HepG2 (cell line): ENCODE measurements at regions not wholly inside any gene's neighbourhood (a gene's known extent, or its start where the extent isn't known, plus 50 kb on each side); places are given as distances from the start of the nearest gene placed in this dataset.

Experiments
- ATAC-seq: fragments of 200-7000 bp; cut with Tn5 transposase; 3 replicates; pipeline ENCODE4 v1.9.1; 2020; ENCODE audit warnings: mild to moderate bottlenecking, moderate library complexity
- BruUV-seq: library from RNA; stranded (reverse); fragments of 400-500 nt; replicated peaks from 2 replicates; lab custom pipeline; 2021; lab: Mats Ljungman, UMichigan
- CTCF ChIA-PET: fragments of 300-600 bp; formaldehyde crosslinking; extraction: SDS; loops from one replicate; lab custom pipeline; 2021; ENCODE audit warnings: low total read pairs, inconsistent platforms, low intra/inter-chr PET ratio; lab: Yijun Ruan, JAX
- POLR2A ChIA-PET: fragments of 350-600 bp; sonication (Branson Sonifier 250); formaldehyde crosslinking; loops from one replicate; lab custom pipeline; 2020; ENCODE audit warnings: antibody characterized with exemption, inconsistent platforms; lab: Yijun Ruan, JAX
- DNase-seq: peaks from one replicate; pipeline ENCODE4 v3.0.0-alpha.2; 2015; ENCODE audit warnings: low spot score
- FAIRE-seq: peaks from 3 replicates; lab custom pipeline; 2011; peaks lifted over from hg19 to GRCh38; lab: Jason Lieb, UNC
- H2AFZ ChIP-seq: one replicate; pipeline ENCODE4 v1.6.1; 2011; ENCODE audit warnings: low read length, inconsistent platforms
- H3K27ac ChIP-seq: fragments of 300-600 bp; 3 replicates; pipeline ENCODE4 v1.8.0; 2011; ENCODE audit warnings: mixed run types, mild to moderate bottlenecking, mixed read lengths, low read length, inconsistent platforms; ENCODE audit not compliant: insufficient read depth; ENCODE audit errors: extremely low read length
- H3K27me3 ChIP-seq, 2 experiments: fragments of 200-600 bp in 1 of 2; 2 replicates in 1 of 2; 3 replicates in 1 of 2; pipeline versions ENCODE4 v1.6.0 to v1.8.0; 2011; ENCODE audit warnings: low read length in 2 of 2, mild to moderate bottlenecking in 2 of 2, moderate library complexity in 2 of 2, inconsistent platforms in 1 of 2; ENCODE audit not compliant: insufficient read depth in 2 of 2, control insufficient read depth in 1 of 2
- H3K36me3 ChIP-seq, 2 experiments: fragments of 200-600 bp in 1 of 2; replicated peaks in 1 of 2; 2 replicates in 1 of 2; 3 replicates in 1 of 2; pipeline versions ENCODE4 v1.5.1 to v1.8.0; 2011; ENCODE audit warnings: low read length in 2 of 2, inconsistent platforms in 1 of 2; ENCODE audit not compliant: insufficient read depth in 2 of 2, control insufficient read depth in 1 of 2
- H3K4me1 ChIP-seq: 2 replicates; pipeline ENCODE4 v1.5.1; 2012; ENCODE audit warnings: low read length, inconsistent platforms; ENCODE audit not compliant: insufficient read depth
- H3K4me2 ChIP-seq: 2 replicates; pipeline ENCODE4 v1.6.0; 2011; ENCODE audit warnings: low read depth, low read length, inconsistent platforms
- H3K4me3 ChIP-seq, 3 experiments: fragments of 200-600 bp in 1 of 3; sonication (generic), shearing (Covaris generic) in 1 of 3; replicated peaks in 1 of 3; 2 replicates each; pipeline ENCODE4 v1.5.1; 2011 to 2016; ENCODE audit warnings: low read length in 3 of 3, inconsistent platforms in 2 of 3, low read depth in 2 of 3, mild to moderate bottlenecking in 2 of 3, control low read depth in 1 of 3, mixed read lengths in 1 of 3; ENCODE audit not compliant: insufficient read depth in 1 of 3
- H3K79me2 ChIP-seq: one replicate; pipeline ENCODE4 v1.6.1; 2011; ENCODE audit warnings: low read length, inconsistent platforms; ENCODE audit not compliant: insufficient read depth
- H3K9ac ChIP-seq: 2 replicates; pipeline ENCODE4 v1.6.0; 2011; ENCODE audit warnings: mild to moderate bottlenecking, low read depth, low read length, inconsistent platforms; ENCODE audit not compliant: insufficient read depth
- H3K9me3 ChIP-seq: 2 replicates; pipeline ENCODE4 v1.5.1; 2012; ENCODE audit warnings: mild to moderate bottlenecking, low read length
- H4K20me1 ChIP-seq: 2 replicates; pipeline ENCODE4 v1.6.0; 2011; ENCODE audit warnings: inconsistent platforms, mild to moderate bottlenecking, low read length, moderate library complexity; ENCODE audit not compliant: insufficient read depth
- AHR ChIP-seq: IDR thresholded peaks from 2 replicates; pipeline ENCODE4 v1.6.1; 2018; ENCODE audit warnings: missing genetic modification reagents, missing compliant biosample characterization
- ARNTL ChIP-seq: sonication (generic); formaldehyde crosslinking; IDR thresholded peaks from 2 replicates; pipeline ENCODE4 v1.4.0; 2020; ENCODE audit warnings: mild to moderate bottlenecking, missing genetic modification reagents
- NR2C2 ChIP-seq: sonication (generic); formaldehyde crosslinking; IDR thresholded peaks from 2 replicates; pipeline ENCODE4 v1.4.0; 2020; ENCODE audit warnings: missing genetic modification reagents, mild to moderate bottlenecking, moderate library complexity, borderline replicate concordance
- RFX1 ChIP-seq: fragments of 450-650 bp; IDR thresholded peaks from 2 replicates; pipeline ENCODE4 v1.6.1; 2017
- SMARCE1 ChIP-seq: fragments of 450-650 bp; IDR thresholded peaks from 2 replicates; pipeline ENCODE4 v1.6.1; 2017; ENCODE audit warnings: borderline replicate concordance
- SRSF4 ChIP-seq: fragments of 200-400 bp; formaldehyde crosslinking; IDR thresholded peaks from one replicate; pipeline ENCODE4 v1.6.1; 2018; ENCODE audit warnings: mild to moderate bottlenecking, low read depth, low read length, moderate library complexity; ENCODE audit not compliant: poor library complexity, severe bottlenecking
- WIZ ChIP-seq: sonication (generic); formaldehyde crosslinking; IDR thresholded peaks from 2 replicates; pipeline ENCODE4 v1.5.1; 2020; ENCODE audit warnings: mild to moderate bottlenecking, missing genetic modification reagents
- ZNF335 ChIP-seq: sonication (generic); formaldehyde crosslinking; IDR thresholded peaks from 2 replicates; pipeline ENCODE4 v1.4.0; 2020; ENCODE audit warnings: missing genetic modification reagents
- ZNF556 ChIP-seq: sonication (generic); formaldehyde crosslinking; IDR thresholded peaks from 2 replicates; pipeline ENCODE4 v1.4.0; 2020; ENCODE audit warnings: mild to moderate bottlenecking, missing genetic modification reagents, borderline replicate concordance
- ZNF577 ChIP-seq: sonication (generic); formaldehyde crosslinking; IDR thresholded peaks from 2 replicates; pipeline ENCODE4 v1.4.0; 2020; ENCODE audit warnings: mild to moderate bottlenecking, low read depth, missing genetic modification reagents, borderline replicate concordance
- ZNF746 ChIP-seq: sonication (generic); formaldehyde crosslinking; IDR thresholded peaks from 2 replicates; pipeline ENCODE4 v1.8.0; 2022; ENCODE audit warnings: mild to moderate bottlenecking, missing genetic modification reagents
- WGBS: methylation state at CpG from one replicate; pipeline ENCODE4 v1.1.6; 2017; ENCODE audit warnings: low lambda C conversion rate; 5-methylcytosine and 5-hydroxymethylcytosine counted together
- in situ Hi-C: cut with HindIII; loops from 2 replicates; pipeline ENCODE4 v1.10.0; 2017; ENCODE audit warnings: low pct_unique_long_range_greater_than_20kb; ENCODE audit not compliant: extremely low pct_ligation_motif_present
- intact Hi-C: fragments of 100-400 bp; cut with micrococcal nuclease; formaldehyde crosslinking; loops from one replicate; pipeline ENCODE4 v1.10.0; 2022; ENCODE audit not compliant: unreplicated experiment
- TF ChIP-seq, protein P1 (sequence below): sonication (generic); formaldehyde crosslinking; IDR thresholded peaks from 2 replicates; pipeline ENCODE4 v1.8.1; 2022; ENCODE audit warnings: mild to moderate bottlenecking, missing genetic modification reagents
- TF ChIP-seq, protein P2 (sequence below): sonication (generic); formaldehyde crosslinking; IDR thresholded peaks from 2 replicates; pipeline ENCODE4 v1.5.0; 2020; ENCODE audit warnings: missing genetic modification reagents
- TF ChIP-seq, protein P3 (sequence below): sonication (generic); formaldehyde crosslinking; IDR thresholded peaks from 2 replicates; pipeline ENCODE4 v1.5.0; 2020; ENCODE audit warnings: missing genetic modification reagents, mild to moderate bottlenecking, borderline replicate concordance
- TF ChIP-seq, protein P4 (sequence below): sonication (generic); formaldehyde crosslinking; IDR thresholded peaks from 2 replicates; pipeline ENCODE4 v1.5.1; 2020; ENCODE audit warnings: mild to moderate bottlenecking, moderate library complexity, missing genetic modification reagents
- TF ChIP-seq, protein P5 (sequence below): sonication (generic); formaldehyde crosslinking; IDR thresholded peaks from 2 replicates; pipeline ENCODE4 v1.5.0; 2020; ENCODE audit warnings: missing genetic modification reagents
- TF ChIP-seq, protein P6 (sequence below): sonication (generic); formaldehyde crosslinking; conservative IDR thresholded peaks from 2 replicates; pipeline ENCODE4 v1.8.0; 2022; ENCODE audit warnings: low read depth, missing genetic modification reagents

DNA sequence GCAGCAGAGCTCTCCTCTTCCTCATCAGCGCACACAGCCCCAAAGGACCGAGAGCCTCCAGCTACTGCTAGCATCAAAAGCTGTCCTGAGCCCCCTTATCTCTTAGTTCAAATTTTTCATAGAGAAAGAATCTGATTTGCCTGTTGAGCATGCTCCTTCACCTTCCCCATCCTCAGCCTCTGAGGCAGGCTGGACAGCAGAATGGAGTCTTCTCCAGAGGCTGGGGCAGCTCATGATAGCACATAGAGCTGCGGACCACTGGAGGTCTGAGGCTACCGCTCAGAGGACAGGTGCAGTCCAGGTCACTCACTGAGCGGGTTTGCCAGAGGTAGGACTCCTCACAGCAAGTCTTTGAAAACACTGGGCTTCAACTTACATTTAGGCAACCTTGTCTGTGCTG is 72.8 kb upstream of the GRB10 start:
- no peaks in the 10 kb centered on the region for H3K79me2 ChIP-seq
- no peak for TF ChIP-seq AHR (CRISPR knock-in tag)
- TF ChIP-seq, protein P1, sequence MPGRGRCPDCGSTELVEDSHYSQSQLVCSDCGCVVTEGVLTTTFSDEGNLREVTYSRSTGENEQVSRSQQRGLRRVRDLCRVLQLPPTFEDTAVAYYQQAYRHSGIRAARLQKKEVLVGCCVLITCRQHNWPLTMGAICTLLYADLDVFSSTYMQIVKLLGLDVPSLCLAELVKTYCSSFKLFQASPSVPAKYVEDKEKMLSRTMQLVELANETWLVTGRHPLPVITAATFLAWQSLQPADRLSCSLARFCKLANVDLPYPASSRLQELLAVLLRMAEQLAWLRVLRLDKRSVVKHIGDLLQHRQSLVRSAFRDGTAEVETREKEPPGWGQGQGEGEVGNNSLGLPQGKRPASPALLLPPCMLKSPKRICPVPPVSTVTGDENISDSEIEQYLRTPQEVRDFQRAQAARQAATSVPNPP (CRISPR knock-in tag), result no peak
- no peak for TF ChIP-seq ZNF335 (CRISPR knock-in tag)
- TF ChIP-seq, protein P2, sequence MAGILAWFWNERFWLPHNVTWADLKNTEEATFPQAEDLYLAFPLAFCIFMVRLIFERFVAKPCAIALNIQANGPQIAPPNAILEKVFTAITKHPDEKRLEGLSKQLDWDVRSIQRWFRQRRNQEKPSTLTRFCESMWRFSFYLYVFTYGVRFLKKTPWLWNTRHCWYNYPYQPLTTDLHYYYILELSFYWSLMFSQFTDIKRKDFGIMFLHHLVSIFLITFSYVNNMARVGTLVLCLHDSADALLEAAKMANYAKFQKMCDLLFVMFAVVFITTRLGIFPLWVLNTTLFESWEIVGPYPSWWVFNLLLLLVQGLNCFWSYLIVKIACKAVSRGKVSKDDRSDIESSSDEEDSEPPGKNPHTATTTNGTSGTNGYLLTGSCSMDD (CRISPR knock-in tag), result no peak
- TF ChIP-seq ZNF746 (CRISPR knock-in tag), result no peak
- TF ChIP-seq ZNF556 (CRISPR knock-in tag), result no peak
- TF ChIP-seq, protein P3, sequence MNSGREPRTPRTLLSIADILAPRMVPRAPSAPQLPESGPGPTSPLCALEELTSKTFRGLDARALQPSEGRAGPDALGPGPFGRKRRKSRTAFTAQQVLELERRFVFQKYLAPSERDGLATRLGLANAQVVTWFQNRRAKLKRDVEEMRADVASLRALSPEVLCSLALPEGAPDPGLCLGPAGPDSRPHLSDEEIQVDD (CRISPR knock-in tag), result no peak
- no peak for TF ChIP-seq SMARCE1
- no peak for TF ChIP-seq RFX1
- TF ChIP-seq SRSF4, result no peak
- no peak for TF ChIP-seq ZNF577 (CRISPR knock-in tag)
- TF ChIP-seq, protein P4, sequence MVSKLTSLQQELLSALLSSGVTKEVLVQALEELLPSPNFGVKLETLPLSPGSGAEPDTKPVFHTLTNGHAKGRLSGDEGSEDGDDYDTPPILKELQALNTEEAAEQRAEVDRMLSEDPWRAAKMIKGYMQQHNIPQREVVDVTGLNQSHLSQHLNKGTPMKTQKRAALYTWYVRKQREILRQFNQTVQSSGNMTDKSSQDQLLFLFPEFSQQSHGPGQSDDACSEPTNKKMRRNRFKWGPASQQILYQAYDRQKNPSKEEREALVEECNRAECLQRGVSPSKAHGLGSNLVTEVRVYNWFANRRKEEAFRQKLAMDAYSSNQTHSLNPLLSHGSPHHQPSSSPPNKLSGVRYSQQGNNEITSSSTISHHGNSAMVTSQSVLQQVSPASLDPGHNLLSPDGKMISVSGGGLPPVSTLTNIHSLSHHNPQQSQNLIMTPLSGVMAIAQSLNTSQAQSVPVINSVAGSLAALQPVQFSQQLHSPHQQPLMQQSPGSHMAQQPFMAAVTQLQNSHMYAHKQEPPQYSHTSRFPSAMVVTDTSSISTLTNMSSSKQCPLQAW (CRISPR knock-in tag), result no peak
- TF ChIP-seq WIZ (CRISPR knock-in tag), result no peak
- TF ChIP-seq, protein P5, sequence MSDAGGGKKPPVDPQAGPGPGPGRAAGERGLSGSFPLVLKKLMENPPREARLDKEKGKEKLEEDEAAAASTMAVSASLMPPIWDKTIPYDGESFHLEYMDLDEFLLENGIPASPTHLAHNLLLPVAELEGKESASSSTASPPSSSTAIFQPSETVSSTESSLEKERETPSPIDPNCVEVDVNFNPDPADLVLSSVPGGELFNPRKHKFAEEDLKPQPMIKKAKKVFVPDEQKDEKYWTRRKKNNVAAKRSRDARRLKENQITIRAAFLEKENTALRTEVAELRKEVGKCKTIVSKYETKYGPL (CRISPR knock-in tag), result no peak
- TF ChIP-seq NR2C2 (CRISPR knock-in tag), result no peak
- no peak for TF ChIP-seq ARNTL (CRISPR knock-in tag)
- TF ChIP-seq, protein P6, sequence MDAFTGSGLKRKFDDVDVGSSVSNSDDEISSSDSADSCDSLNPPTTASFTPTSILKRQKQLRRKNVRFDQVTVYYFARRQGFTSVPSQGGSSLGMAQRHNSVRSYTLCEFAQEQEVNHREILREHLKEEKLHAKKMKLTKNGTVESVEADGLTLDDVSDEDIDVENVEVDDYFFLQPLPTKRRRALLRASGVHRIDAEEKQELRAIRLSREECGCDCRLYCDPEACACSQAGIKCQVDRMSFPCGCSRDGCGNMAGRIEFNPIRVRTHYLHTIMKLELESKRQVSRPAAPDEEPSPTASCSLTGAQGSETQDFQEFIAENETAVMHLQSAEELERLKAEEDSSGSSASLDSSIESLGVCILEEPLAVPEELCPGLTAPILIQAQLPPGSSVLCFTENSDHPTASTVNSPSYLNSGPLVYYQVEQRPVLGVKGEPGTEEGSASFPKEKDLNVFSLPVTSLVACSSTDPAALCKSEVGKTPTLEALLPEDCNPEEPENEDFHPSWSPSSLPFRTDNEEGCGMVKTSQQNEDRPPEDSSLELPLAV (CRISPR knock-in tag), result no peak
- CTCF ChIA-PET, result no interaction called here
- H4K20me1 ChIP-seq, result no peaks in the 10 kb centered on the region
- FAIRE-seq (no peak), ATAC-seq (no peak), DNase-seq (no peak)
- H3K9ac ChIP-seq, result no peak overlapping the region
- H3K4me2 ChIP-seq, result no peak overlapping the region
- H3K27ac ChIP-seq, result no peak overlapping the region
- no peaks in the 10 kb centered on the region; a peak in 2 of 5 replicates for H3K27me3 ChIP-seq
- in situ Hi-C loops (no loop called here), intact Hi-C loops (no loop called here)
- POLR2A ChIA-PET, result no interaction called here
- 23% methylated on average over 2 of the region's 5 CpGs for WGBS
- no peaks in the 10 kb centered on the region for H3K9me3 ChIP-seq
- no peaks in the 10 kb centered on the region for H3K36me3 ChIP-seq
- H3K4me1 ChIP-seq, result no peaks in the 10 kb centered on the region
- BruUV-seq, result no TSS peak
- H3K4me3 ChIP-seq, result no peak overlapping the region
- no peak overlapping the region for H2AFZ ChIP-seq
